B cell (primary cell): ENCODE measurements at regions not wholly inside any gene's neighbourhood (a gene's known extent, or its start where the extent isn't known, plus 50 kb on each side); places are given as distances from the start of the nearest gene placed in this dataset.

Experiments used
- EZH2 ChIP-seq: IDR thresholded peaks from 2 replicates; pipeline ENCODE4 v1.6.1; 2012; ENCODE audit warnings: borderline replicate concordance, low read depth, mild to moderate bottlenecking, moderate library complexity, low read length; ENCODE audit not compliant: insufficient read depth, poor library complexity, severe bottlenecking
- TF ChIP-seq, protein P1 (sequence below): fragments of 200-600 bp; IDR thresholded peaks from one replicate; pipeline ENCODE4 v1.8.0; 2022; ENCODE audit warnings: antibody characterized with exemption, mild to moderate bottlenecking

DNA sequence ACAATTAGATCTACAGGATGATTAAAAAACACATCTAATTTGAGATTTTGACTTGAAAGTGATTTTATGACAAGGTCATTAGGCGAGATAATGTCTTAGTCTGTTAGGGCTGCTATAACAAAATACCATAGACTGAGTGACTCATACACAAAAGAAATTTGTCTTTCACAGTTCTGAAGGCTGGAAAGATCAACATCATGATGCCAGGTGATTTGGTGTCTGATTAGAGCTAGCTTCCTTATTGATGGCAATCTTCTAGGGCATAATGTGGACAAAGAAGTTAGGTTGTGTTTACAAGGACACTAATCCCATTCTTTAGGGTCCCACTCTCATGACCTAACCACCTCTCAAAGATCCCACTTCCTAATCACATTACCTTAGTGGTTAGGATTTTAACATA is 256.7 kb downstream of the TUSC1 start:
- TF ChIP-seq, protein P1, sequence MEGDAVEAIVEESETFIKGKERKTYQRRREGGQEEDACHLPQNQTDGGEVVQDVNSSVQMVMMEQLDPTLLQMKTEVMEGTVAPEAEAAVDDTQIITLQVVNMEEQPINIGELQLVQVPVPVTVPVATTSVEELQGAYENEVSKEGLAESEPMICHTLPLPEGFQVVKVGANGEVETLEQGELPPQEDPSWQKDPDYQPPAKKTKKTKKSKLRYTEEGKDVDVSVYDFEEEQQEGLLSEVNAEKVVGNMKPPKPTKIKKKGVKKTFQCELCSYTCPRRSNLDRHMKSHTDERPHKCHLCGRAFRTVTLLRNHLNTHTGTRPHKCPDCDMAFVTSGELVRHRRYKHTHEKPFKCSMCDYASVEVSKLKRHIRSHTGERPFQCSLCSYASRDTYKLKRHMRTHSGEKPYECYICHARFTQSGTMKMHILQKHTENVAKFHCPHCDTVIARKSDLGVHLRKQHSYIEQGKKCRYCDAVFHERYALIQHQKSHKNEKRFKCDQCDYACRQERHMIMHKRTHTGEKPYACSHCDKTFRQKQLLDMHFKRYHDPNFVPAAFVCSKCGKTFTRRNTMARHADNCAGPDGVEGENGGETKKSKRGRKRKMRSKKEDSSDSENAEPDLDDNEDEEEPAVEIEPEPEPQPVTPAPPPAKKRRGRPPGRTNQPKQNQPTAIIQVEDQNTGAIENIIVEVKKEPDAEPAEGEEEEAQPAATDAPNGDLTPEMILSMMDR, result no peak
- no peak for TF ChIP-seq EZH2
